Sigmoid colon (tissue), 6 donors: ENCODE measurements at regions not wholly inside any gene's neighbourhood (a gene's known extent, or its start where the extent isn't known, plus 50 kb on each side); places are given as distances from the start of the nearest gene placed in this dataset.

Experiments used
- DNase-seq: peaks from one replicate; pipeline ENCODE4 v3.0.0-alpha.2; 2019
- H3K27ac ChIP-seq, 4 donors: fragments of 200-600 bp; sonication (generic); one replicate each; pipeline ENCODE4 v1.5.1; 2016 to 2019; ENCODE audit warnings: mild to moderate bottlenecking in 1 of 4
- H3K27me3 ChIP-seq, 3 donors: fragments of 200-600 bp; sonication (generic); one replicate each; pipeline ENCODE4 v1.5.1; 2019; ENCODE audit warnings: mild to moderate bottlenecking in 1 of 3
- H3K36me3 ChIP-seq, 4 donors: fragments of 200-600 bp; sonication (generic); one replicate each; pipeline ENCODE4 v1.5.1; 2016 to 2019
- H3K4me1 ChIP-seq, 4 donors: fragments of 200-600 bp; sonication (generic); one replicate each; pipeline ENCODE4 v1.5.1; 2017 to 2019
- H3K4me3 ChIP-seq, 4 donors: fragments of 200-600 bp; sonication (generic); one replicate each; pipeline ENCODE4 v1.5.1; 2017 to 2019; ENCODE audit warnings: mild to moderate bottlenecking in 2 of 4, moderate library complexity in 1 of 4
- H3K9me3 ChIP-seq, 4 donors: fragments of 200-600 bp in 3 of 4; sonication (generic) in 3 of 4; one replicate each; pipeline versions ENCODE4 v1.5.1 to v1.6.1; 2013 to 2019
- CTCF ChIP-seq, 4 experiments: fragments of 450-650 bp in 3 of 4; fragments of 200-600 bp in 1 of 4; IDR thresholded peaks; one replicate each; pipeline ENCODE4 v1.5.1; 2016 to 2019; ENCODE audit warnings: antibody characterized with exemption in 4 of 4, mild to moderate bottlenecking in 3 of 4, moderate library complexity in 2 of 4
- EP300 ChIP-seq, 4 donors: sonication (generic); formaldehyde crosslinking; IDR thresholded peaks; one replicate each; pipeline ENCODE4 v1.6.1; 2017; ENCODE audit warnings: antibody characterized with exemption in 4 of 4
- POLR2A ChIP-seq, 2 donors: fragments of 450-650 bp; IDR thresholded peaks; one replicate each; pipeline ENCODE4 v1.6.1; 2016; ENCODE audit warnings: antibody characterized with exemption in 2 of 2, mild to moderate bottlenecking in 2 of 2, moderate library complexity in 2 of 2
- POLR2AphosphoS5 ChIP-seq, 4 donors: sonication (generic); formaldehyde crosslinking; IDR thresholded peaks; one replicate each; pipeline ENCODE4 v1.6.1; 2017; ENCODE audit warnings: antibody characterized with exemption in 4 of 4
- WGBS, 2 donors: extraction: QIAGEN DNeasy Blood & Tissue Kit; methylation state at CpG; one replicate each; pipeline ENCODE4 v1.1.7; 2013; 5-methylcytosine and 5-hydroxymethylcytosine counted together
- intact Hi-C: fragments of 100-400 bp; cut with DNase I; formaldehyde crosslinking; loops from one replicate; pipeline ENCODE4 v1.15.1; 2023
- donor health status: healthy with polysubstance abuse.
- donor health status: healthy.

- intact Hi-C loops: loop anchor here (5.0 kb wide), 1 partner anchor 48 kb away; no protein-coding TSS in a partner anchor
- no peak for DNase-seq
- H3K4me1 ChIP-seq: peaks cover 0 to 29% (median 26%) of the 10 kb centered on the region in 4 donors
- H3K4me3 ChIP-seq: no peak overlapping the region
- no peak overlapping the region for H3K27ac ChIP-seq
- H3K9me3 ChIP-seq: peaks cover 0 to 3% (median 0%) of the 10 kb centered on the region in 4 donors
- H3K36me3 ChIP-seq: no peaks in the 10 kb centered on the region
- TF ChIP-seq CTCF (IDR thresholded peaks at IDR 0.05) (no peak), POLR2AphosphoS5 (IDR thresholded peaks at IDR 0.05) (no peak), EP300 (IDR thresholded peaks at IDR 0.05) (no peak), POLR2A (IDR thresholded peaks at IDR 0.05) (no peak)
- no peaks in the 10 kb centered on the region for H3K27me3 ChIP-seq
Observed at GRCh38 chr17:77730376-77730775, 228.1 kb upstream of the TNRC6C start.

- H3K9me3 ChIP-seq: peaks cover 0 to 3% (median 0%) of the 10 kb centered on the region in 4 donors
- no peak overlapping the region for H3K4me3 ChIP-seq
- no peaks in the 10 kb centered on the region for H3K36me3 ChIP-seq
- peak overlapping the region; percentile 86 to 91 (median 90) for H3K27ac ChIP-seq
- no peaks in the 10 kb centered on the region for H3K27me3 ChIP-seq
- peaks cover 0 to 41% (median 36%) of the 10 kb centered on the region in 4 donors for H3K4me1 ChIP-seq
- no peak for TF ChIP-seq POLR2AphosphoS5 (IDR thresholded peaks at IDR 0.05)
- TF ChIP-seq CTCF (IDR thresholded peaks at IDR 0.05): no peak
- no peak for TF ChIP-seq POLR2A (IDR thresholded peaks at IDR 0.05)
- DNase-seq: no peak
- 70 to 74% methylated on average over 8 of the region's 8 CpGs for WGBS, 2 donors
- intact Hi-C loops: loop anchor here (2.0 to 5.0 kb wide), 2 partner anchors 51 to 191 kb away; no protein-coding TSS in a partner anchor
Observed at GRCh38 chr17:77733576-77734296, 224.8 kb upstream of the TNRC6C start.

GRCh38 chr17:77734371-77735080 is 224.0 kb upstream of the TNRC6C start:
- Histone ChIP-seq H3K27me3 (no peaks in the 10 kb centered on the region), H3K4me1 (peaks cover 0 to 49% (median 38%) of the 10 kb centered on the region in 4 donors), H3K9me3 (peaks cover 0 to 3% (median 0%) of the 10 kb centered on the region in 4 donors), H3K27ac (peak overlapping the region; percentile 86 to 91 (median 90)), H3K36me3 (no peaks in the 10 kb centered on the region), H3K4me3 (peak overlapping the region in 3 of 4 donors; percentile 16 to 36 (median 31))
- intact Hi-C loops: loop anchor here (1.0 to 5.0 kb wide), 5 partner anchors 43 to 223 kb away; partner anchors contain the start of gene TNRC6C
- TF ChIP-seq EP300 (IDR thresholded peaks at IDR 0.05): peak in 1 of 4 donors; percentile 39
- peak in 1 of 4 experiments; percentile 28 for TF ChIP-seq CTCF (IDR thresholded peaks at IDR 0.05)
- peak; percentile 35 to 80 (median 75) for TF ChIP-seq POLR2AphosphoS5 (IDR thresholded peaks at IDR 0.05)
- TF ChIP-seq POLR2A (IDR thresholded peaks at IDR 0.05): peak in 1 of 2 donors; percentile 28
- 20 to 41% methylated on average over 19 of the region's 19 CpGs for WGBS, 2 donors
- DNase-seq: peak; percentile 98

- Histone ChIP-seq H3K36me3 (no peaks in the 10 kb centered on the region), H3K9me3 (peaks cover 0 to 3% (median 0%) of the 10 kb centered on the region in 4 donors), H3K4me3 (peak overlapping the region in 2 of 4 donors; percentile 31 to 36), H3K27me3 (no peaks in the 10 kb centered on the region), H3K27ac (peak overlapping the region; percentile 86 to 91 (median 90)), H3K4me1 (peaks cover 0 to 49% (median 38%) of the 10 kb centered on the region in 4 donors)
- 26 to 50% methylated on average over 10 of the region's 10 CpGs for WGBS, 2 donors
- TF ChIP-seq POLR2AphosphoS5 (IDR thresholded peaks at IDR 0.05) (no peak), POLR2A (IDR thresholded peaks at IDR 0.05) (no peak), CTCF (IDR thresholded peaks at IDR 0.05) (peak in 1 of 4 experiments; percentile 9), EP300 (IDR thresholded peaks at IDR 0.05) (no peak)
- intact Hi-C loops: loop anchor here (1.0 to 5.0 kb wide), 4 partner anchors 42 to 222 kb away; partner anchors contain the start of gene TNRC6C
- no peak for DNase-seq
Observed at GRCh38 chr17:77735081-77735565, 223.4 kb upstream of the TNRC6C start.
